ENCODE measurements at regions not wholly inside any gene's neighbourhood (a gene's known extent, or its start where the extent isn't known, plus 50 kb on each side); places are given as distances from the start of the nearest gene placed in this dataset.

DNA sequence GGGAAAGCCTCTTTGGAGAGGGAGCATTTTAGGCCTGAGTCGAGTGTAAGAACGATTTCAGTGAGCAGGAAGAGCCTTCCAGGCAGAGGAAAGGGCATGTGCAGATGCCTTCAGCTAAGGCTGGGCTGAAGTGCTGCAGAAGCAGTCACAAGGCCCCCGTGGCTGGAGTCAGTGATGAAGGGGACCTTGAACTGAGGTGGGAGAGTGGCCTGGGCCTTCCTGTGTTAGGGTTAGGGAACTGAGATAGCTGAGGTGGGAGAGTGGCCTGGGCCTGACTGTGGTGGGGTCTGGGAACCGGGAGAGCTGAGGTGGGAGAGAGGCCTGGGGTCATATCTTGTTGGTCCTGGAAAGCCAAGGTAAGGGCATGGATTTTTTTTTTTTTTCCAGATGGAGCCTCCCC lies 50.9 kb upstream of the ETV3 start:
- no peaks in the 10 kb centered on the region for H3K27me3 ChIP-seq
- TF ChIP-seq Cebpa-rat (IDR thresholded peaks at IDR 0.05), result no peak
- no peak overlapping the region for H3K4me3 ChIP-seq
- no peak overlapping the region for H3K4me2 ChIP-seq
- H3K9me3 ChIP-seq, result no peaks in the 10 kb centered on the region
- no peaks in the 10 kb centered on the region for H3K36me3 ChIP-seq
- H4K20me1 ChIP-seq, result no peaks in the 10 kb centered on the region
- H3K27ac ChIP-seq, result no peak overlapping the region
- no peaks in the 10 kb centered on the region for H3K4me1 ChIP-seq
- H3K9ac ChIP-seq, result no peak overlapping the region

Data from BLaER1 (cell line).